ENCODE measurements at regions not wholly inside any gene's neighbourhood (a gene's known extent, or its start where the extent isn't known, plus 50 kb on each side); places are given as distances from the start of the nearest gene placed in this dataset.

GRCh38 chr18:51480407-51481261 is 283.2 kb upstream of the MEX3C start:
- no peak overlapping the region for H3K27ac ChIP-seq

GRCh38 chr18:51486735-51487366 is 289.4 kb upstream of the MEX3C start:
- no peak for TF ChIP-seq ZFX (IDR thresholded peaks at IDR 0.05)
- TF ChIP-seq CTCF (conservative IDR thresholded peaks at IDR 0.05), result no peak
- H3K27ac ChIP-seq, result no peak overlapping the region

More at GRCh38 chr18:51480407-51481261, 283.2 kb upstream of the MEX3C start:
- no peak for TF ChIP-seq CTCF (conservative IDR thresholded peaks at IDR 0.05)

DNA sequence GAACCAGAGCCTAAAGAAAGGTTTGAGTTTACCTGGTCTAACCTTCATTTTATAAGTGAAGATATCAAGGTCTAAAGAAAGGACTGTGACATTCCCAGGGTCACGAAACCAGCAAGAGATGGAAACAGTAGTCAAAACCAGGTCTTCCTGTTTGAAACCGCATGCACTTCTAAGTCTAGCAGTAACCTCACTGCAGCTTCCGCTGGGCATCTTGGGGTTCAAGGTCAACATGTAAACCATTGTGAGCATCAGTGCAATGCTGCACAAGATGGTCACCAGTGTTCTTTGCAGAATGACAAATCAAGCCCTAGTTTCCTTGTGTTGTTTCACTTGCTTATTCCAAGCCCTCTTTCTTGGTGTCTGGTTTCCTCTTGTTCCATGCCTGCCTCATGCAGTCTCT is 292.9 kb upstream of the MEX3C start:
- TF ChIP-seq ZFX (IDR thresholded peaks at IDR 0.05), result no peak
- TF ChIP-seq CTCF (conservative IDR thresholded peaks at IDR 0.05), result no peak
- H3K27ac ChIP-seq, result no peak overlapping the region

GRCh38 chr18:51490860-51491259 is 293.4 kb upstream of the MEX3C start:
- no peak overlapping the region for H3K27ac ChIP-seq
- TF ChIP-seq CTCF (conservative IDR thresholded peaks at IDR 0.05) (no peak), ZFX (IDR thresholded peaks at IDR 0.05) (no peak)

GRCh38 chr18:51491678-51492372 is 294.3 kb upstream of the MEX3C start:
- no peak overlapping the region for H3K27ac ChIP-seq
- TF ChIP-seq ZFX (IDR thresholded peaks at IDR 0.05) (no peak), CTCF (conservative IDR thresholded peaks at IDR 0.05) (no peak)

- no peak overlapping the region for H3K27ac ChIP-seq
- TF ChIP-seq ZFX (IDR thresholded peaks at IDR 0.05), result no peak
- no peak for TF ChIP-seq CTCF (conservative IDR thresholded peaks at IDR 0.05)
Observed at GRCh38 chr18:51498085-51498855, 300.8 kb upstream of the MEX3C start.

Measured in C4-2B (cell line).